Trophoblast cell (in vitro differentiated cells and primary cell): ENCODE measurements at regions not wholly inside any gene's neighbourhood (a gene's known extent, or its start where the extent isn't known, plus 50 kb on each side); places are given as distances from the start of the nearest gene placed in this dataset.

Source experiments
- DNase-seq, 2 donors: peaks; one replicate each; pipeline ENCODE4 v3.0.0-alpha.2; 2016
- H2AFZ ChIP-seq: 2 replicates; pipeline ENCODE4 v1.6.1; 2013; ENCODE audit warnings: low read length, moderate library complexity, mild to moderate bottlenecking; ENCODE audit not compliant: insufficient read depth, poor library complexity
- H2AK5ac ChIP-seq: 2 replicates; pipeline ENCODE4 v1.6.1; 2013; ENCODE audit warnings: mild to moderate bottlenecking, low read length
- H2BK120ac ChIP-seq: 2 replicates; pipeline ENCODE4 v1.6.1; 2013; ENCODE audit warnings: low read length, mild to moderate bottlenecking, moderate library complexity; ENCODE audit not compliant: insufficient read depth, poor library complexity
- H2BK12ac ChIP-seq: 2 replicates; pipeline ENCODE4 v1.6.1; 2013; ENCODE audit warnings: mild to moderate bottlenecking, low read length, moderate library complexity
- H2BK5ac ChIP-seq: 2 replicates; pipeline ENCODE4 v1.6.1; 2013; ENCODE audit warnings: low read length, low read depth, moderate library complexity, mild to moderate bottlenecking; ENCODE audit not compliant: poor library complexity
- H3K14ac ChIP-seq: 2 replicates; pipeline ENCODE4 v1.6.1; 2013; ENCODE audit warnings: mild to moderate bottlenecking, low read length
- H3K18ac ChIP-seq: 2 replicates; pipeline ENCODE4 v1.6.1; 2013; ENCODE audit warnings: mild to moderate bottlenecking, low read length
- H3K23ac ChIP-seq: 2 replicates; pipeline ENCODE4 v1.6.1; 2013; ENCODE audit warnings: low read length
- H3K27ac ChIP-seq: 2 replicates; pipeline ENCODE4 v1.5.1; 2013; ENCODE audit warnings: low read depth, mild to moderate bottlenecking, inconsistent platforms, low read length, moderate library complexity
- H3K27me3 ChIP-seq: 2 replicates; pipeline ENCODE4 v1.6.1; 2013; ENCODE audit warnings: inconsistent platforms, mild to moderate bottlenecking, low read length, moderate library complexity; ENCODE audit not compliant: insufficient read depth
- H3K36me3 ChIP-seq, 2 experiments: 1 replicate in 1 of 2; 2 replicates in 1 of 2; pipeline ENCODE4 v1.6.1; 2013; ENCODE audit warnings: low read length in 2 of 2, mild to moderate bottlenecking in 2 of 2, moderate library complexity in 1 of 2; ENCODE audit not compliant: insufficient read depth in 2 of 2, control insufficient read depth in 1 of 2
- H3K4ac ChIP-seq: 2 replicates; pipeline ENCODE4 v1.6.1; 2013; ENCODE audit warnings: low read depth, mild to moderate bottlenecking, low read length, moderate library complexity
- H3K4me1 ChIP-seq, 2 experiments: 1 replicate in 1 of 2; 2 replicates in 1 of 2; pipeline ENCODE4 v1.6.1; 2013; ENCODE audit warnings: low read length in 2 of 2, mild to moderate bottlenecking in 2 of 2, moderate library complexity in 1 of 2; ENCODE audit not compliant: insufficient read depth in 2 of 2, control insufficient read depth in 1 of 2
- H3K4me2 ChIP-seq: 2 replicates; pipeline ENCODE4 v1.6.1; 2013; ENCODE audit warnings: inconsistent platforms, mild to moderate bottlenecking, low read length, moderate library complexity
- H3K4me3 ChIP-seq: 2 replicates; pipeline ENCODE4 v1.5.1; 2013; ENCODE audit warnings: mild to moderate bottlenecking, low read depth, low read length, inconsistent platforms
- H3K79me1 ChIP-seq: one replicate; pipeline ENCODE4 v1.6.1; 2013; ENCODE audit warnings: low read length
- H3K79me2 ChIP-seq: 2 replicates; pipeline ENCODE4 v1.6.1; 2013; ENCODE audit warnings: low read length, mild to moderate bottlenecking; ENCODE audit not compliant: control insufficient read depth, insufficient read depth, poor library complexity
- H3K9ac ChIP-seq: 2 replicates; pipeline ENCODE4 v1.6.1; 2013; ENCODE audit warnings: mild to moderate bottlenecking, low read length
- H3K9me3 ChIP-seq: 2 replicates; pipeline ENCODE4 v1.6.1; 2013; ENCODE audit warnings: low read depth, mild to moderate bottlenecking, control low read depth, inconsistent platforms, low read length; ENCODE audit not compliant: insufficient read depth
- H4K12ac ChIP-seq: 2 replicates; pipeline ENCODE4 v1.6.1; 2013; ENCODE audit warnings: low read depth, mild to moderate bottlenecking, low read length, moderate library complexity
- H4K8ac ChIP-seq: 2 replicates; pipeline ENCODE4 v1.6.1; 2013; ENCODE audit warnings: low read depth, mild to moderate bottlenecking, low read length, moderate library complexity
- H4K91ac ChIP-seq: one replicate; pipeline ENCODE4 v1.6.1; 2013; ENCODE audit warnings: low read depth, mild to moderate bottlenecking, low read length, moderate library complexity
- WGBS: extraction: QIAGEN DNeasy Blood & Tissue Kit; methylation state at CpG from one replicate; pipeline ENCODE4 v1.1.7; 2013; ENCODE audit warnings: missing lambda C conversion rate; ENCODE audit not compliant: insufficient read length, insufficient coverage; ENCODE audit errors: extremely low coverage; 5-methylcytosine and 5-hydroxymethylcytosine counted together

GRCh38 chr19:27925202-27925601 is 1287.7 kb downstream of the UQCRFS1 start:
- no peak overlapping the region for H3K27ac ChIP-seq
- no peak overlapping the region for H3K4ac ChIP-seq
- H4K8ac ChIP-seq, result no peak overlapping the region
- no peak overlapping the region for H2AFZ ChIP-seq
- no peak overlapping the region for H3K9ac ChIP-seq
- no peak overlapping the region for H3K4me3 ChIP-seq
- no peak overlapping the region for H4K12ac ChIP-seq
- no peak overlapping the region for H2BK120ac ChIP-seq
- no peak overlapping the region for H3K23ac ChIP-seq
- H3K4me1 ChIP-seq, result no peaks in the 10 kb centered on the region
- no peak for DNase-seq
- H3K27me3 ChIP-seq, result no peaks in the 10 kb centered on the region
- no peak overlapping the region for H2BK5ac ChIP-seq
- no peak overlapping the region for H2AK5ac ChIP-seq
- H4K91ac ChIP-seq, result no peak overlapping the region
- no peak overlapping the region for H3K18ac ChIP-seq
- H2BK12ac ChIP-seq, result no peak overlapping the region
- no peaks in the 10 kb centered on the region for H3K79me2 ChIP-seq
- H3K36me3 ChIP-seq, result no peaks in the 10 kb centered on the region
- H3K9me3 ChIP-seq, result peaks cover 10% of the 10 kb centered on the region
- no peaks in the 10 kb centered on the region for H3K79me1 ChIP-seq
- no peak overlapping the region for H3K14ac ChIP-seq
- WGBS, result no CpG with 5 or more reads among the region's 2 CpGs
- no peak overlapping the region for H3K4me2 ChIP-seq

- Histone ChIP-seq H3K4ac (no peak overlapping the region), H4K12ac (no peak overlapping the region), H3K27ac (no peak overlapping the region), H3K4me3 (no peak overlapping the region), H2BK12ac (no peak overlapping the region), H2BK5ac (no peak overlapping the region), H3K4me1 (no peaks in the 10 kb centered on the region), H2AFZ (no peak overlapping the region), H3K79me1 (no peaks in the 10 kb centered on the region), H3K36me3 (no peaks in the 10 kb centered on the region), H3K27me3 (no peaks in the 10 kb centered on the region), H2AK5ac (no peak overlapping the region), H3K4me2 (no peak overlapping the region), H4K8ac (no peak overlapping the region), H3K9me3 (peaks cover 21% of the 10 kb centered on the region), H3K79me2 (no peaks in the 10 kb centered on the region), H3K18ac (no peak overlapping the region), H3K14ac (no peak overlapping the region), H3K23ac (no peak overlapping the region), H3K9ac (no peak overlapping the region), H2BK120ac (no peak overlapping the region), H4K91ac (no peak overlapping the region)
- no peak for DNase-seq
- WGBS, result no CpG with 5 or more reads among the region's 3 CpGs
Measured at GRCh38 chr19:27922970-27923369, 1290.0 kb downstream of the UQCRFS1 start.

GRCh38 chr19:27920774-27921173 is 1292.2 kb downstream of the UQCRFS1 start:
- no peak overlapping the region for H4K91ac ChIP-seq
- no CpG with 5 or more reads among the region's 3 CpGs for WGBS
- no peak overlapping the region for H2AK5ac ChIP-seq
- peaks cover 19% of the 10 kb centered on the region for H3K9me3 ChIP-seq
- no peaks in the 10 kb centered on the region for H3K36me3 ChIP-seq
- H3K27ac ChIP-seq, result no peak overlapping the region
- H3K14ac ChIP-seq, result no peak overlapping the region
- H4K12ac ChIP-seq, result no peak overlapping the region
- no peaks in the 10 kb centered on the region for H3K27me3 ChIP-seq
- no peaks in the 10 kb centered on the region for H3K79me1 ChIP-seq
- H3K9ac ChIP-seq, result no peak overlapping the region
- no peak overlapping the region for H3K23ac ChIP-seq
- no peak overlapping the region for H2AFZ ChIP-seq
- H2BK5ac ChIP-seq, result no peak overlapping the region
- no peak overlapping the region for H3K4me2 ChIP-seq
- no peak overlapping the region for H3K4ac ChIP-seq
- no peak overlapping the region for H3K4me3 ChIP-seq
- no peaks in the 10 kb centered on the region for H3K79me2 ChIP-seq
- no peak overlapping the region for H2BK12ac ChIP-seq
- DNase-seq, result no peak
- H2BK120ac ChIP-seq, result no peak overlapping the region
- no peak overlapping the region for H3K18ac ChIP-seq
- no peak overlapping the region for H4K8ac ChIP-seq
- H3K4me1 ChIP-seq, result no peaks in the 10 kb centered on the region

- no peak overlapping the region for H3K14ac ChIP-seq
- no peak overlapping the region for H3K27ac ChIP-seq
- no peak overlapping the region for H2AFZ ChIP-seq
- H3K79me1 ChIP-seq, result no peaks in the 10 kb centered on the region
- DNase-seq, result no peak
- no CpG with 5 or more reads among the region's 3 CpGs for WGBS
- H3K36me3 ChIP-seq, result no peaks in the 10 kb centered on the region
- H3K4me2 ChIP-seq, result no peak overlapping the region
- H4K12ac ChIP-seq, result no peak overlapping the region
- no peak overlapping the region for H4K91ac ChIP-seq
- no peak overlapping the region for H2BK5ac ChIP-seq
- no peak overlapping the region for H4K8ac ChIP-seq
- H3K4me3 ChIP-seq, result no peak overlapping the region
- no peaks in the 10 kb centered on the region for H3K79me2 ChIP-seq
- H3K23ac ChIP-seq, result no peak overlapping the region
- no peak overlapping the region for H2BK12ac ChIP-seq
- no peak overlapping the region for H2AK5ac ChIP-seq
- no peaks in the 10 kb centered on the region for H3K4me1 ChIP-seq
- no peak overlapping the region for H3K9ac ChIP-seq
- H3K27me3 ChIP-seq, result no peaks in the 10 kb centered on the region
- no peak overlapping the region for H3K18ac ChIP-seq
- no peak overlapping the region for H3K4ac ChIP-seq
- H2BK120ac ChIP-seq, result no peak overlapping the region
- peaks cover 16% of the 10 kb centered on the region for H3K9me3 ChIP-seq
Measured at GRCh38 chr19:27918818-27919217, 1294.1 kb downstream of the UQCRFS1 start.
